HepG2 (cell line): ENCODE measurements at regions not wholly inside any gene's neighbourhood (a gene's known extent, or its start where the extent isn't known, plus 50 kb on each side); places are given as distances from the start of the nearest gene placed in this dataset.

Experiments
- ARNT ChIP-seq: fragments of 450-650 bp; IDR thresholded peaks from 2 replicates; pipeline ENCODE4 v1.6.1; 2017
- CTCF ChIP-seq: sonication (generic); formaldehyde crosslinking; IDR thresholded peaks from 2 replicates; pipeline ENCODE4 v1.5.0; 2020; ENCODE audit warnings: mild to moderate bottlenecking, missing genetic modification reagents, moderate library complexity
- EZH2 ChIP-seq: conservative IDR thresholded peaks from 2 replicates; pipeline ENCODE4 v1.6.1; 2012; ENCODE audit warnings: mild to moderate bottlenecking, low read depth, low read length, moderate library complexity
- GTF2F1 ChIP-seq: fragments of 150-350 bp; IDR thresholded peaks from 2 replicates; pipeline ENCODE4 v1.6.1; 2014; ENCODE audit warnings: low read length
- KLF16 ChIP-seq, 2 experiments: sonication (generic) in 1 of 2; formaldehyde crosslinking in 1 of 2; IDR thresholded peaks; 2 replicates each; pipeline versions ENCODE4 v1.6.1 to v1.8.0; 2016 to 2023; ENCODE audit warnings: missing genetic modification reagents in 2 of 2, missing compliant biosample characterization in 1 of 2
- PRDM15 ChIP-seq: sonication (generic); formaldehyde crosslinking; IDR thresholded peaks from 2 replicates; pipeline ENCODE4 v1.4.0; 2020; ENCODE audit warnings: missing genetic modification reagents
- ZBTB33 ChIP-seq: sonication (generic); formaldehyde crosslinking; IDR thresholded peaks from 2 replicates; pipeline ENCODE4 v1.4.0; 2020; ENCODE audit warnings: missing genetic modification reagents
- ZNF30 ChIP-seq: sonication (generic); formaldehyde crosslinking; IDR thresholded peaks from 2 replicates; pipeline ENCODE4 v1.5.0; 2020; ENCODE audit warnings: mild to moderate bottlenecking, missing genetic modification reagents

- no peak for TF ChIP-seq PRDM15 (CRISPR knock-in tag)
- no peak for TF ChIP-seq GTF2F1
- TF ChIP-seq ZNF30 (CRISPR knock-in tag) = no peak
- TF ChIP-seq ARNT = no peak
- TF ChIP-seq ZBTB33 = no peak
- no peak for TF ChIP-seq CTCF (CRISPR knock-in tag)
- TF ChIP-seq EZH2 = no peak
- TF ChIP-seq KLF16 (CRISPR knock-in tag; IDR thresholded peaks at IDR 0.05) = no peak
Measured at GRCh38 chr5:50318220-50318619, 122.9 kb downstream of the EMB start.
